Loucy (cell line): ENCODE measurements at regions not wholly inside any gene's neighbourhood (a gene's known extent, or its start where the extent isn't known, plus 50 kb on each side); places are given as distances from the start of the nearest gene placed in this dataset.
"Not testable (repeated sequence)": the region's sequence is repeated elsewhere in the genome, so short reads cannot be mapped to it uniquely, and the experiment has no call there.

Source experiments
- H2AFZ ChIP-seq: fragments of 200-600 bp; sonication (generic); 2 replicates; pipeline ENCODE4 v1.6.0; 2016; ENCODE audit warnings: antibody characterized with exemption, mild to moderate bottlenecking, low read length, moderate library complexity
- H3F3A ChIP-seq: fragments of 200-600 bp; 2 replicates; pipeline ENCODE4 v1.6.0; 2016; ENCODE audit warnings: antibody characterized with exemption, low read depth, mild to moderate bottlenecking
- H3K27me3 ChIP-seq: fragments of 200-600 bp; sonication (generic); 2 replicates; pipeline ENCODE4 v1.6.1; 2014; ENCODE audit warnings: low read length, mild to moderate bottlenecking; ENCODE audit not compliant: insufficient read depth, poor library complexity, severe bottlenecking
- H3K36me3 ChIP-seq: fragments of 200-600 bp; sonication (generic); 2 replicates; pipeline ENCODE4 v1.6.1; 2016; ENCODE audit warnings: low read length; ENCODE audit not compliant: insufficient read depth
- H3K4me1 ChIP-seq: fragments of 200-600 bp; sonication (generic); 2 replicates; pipeline ENCODE4 v1.5.1; 2014; ENCODE audit warnings: low read length, mild to moderate bottlenecking; ENCODE audit not compliant: insufficient read depth, poor library complexity, severe bottlenecking
- H3K4me2 ChIP-seq: fragments of 200-600 bp; sonication (generic); 2 replicates; pipeline ENCODE4 v1.6.0; 2014; ENCODE audit warnings: antibody characterized with exemption, low read length, low read depth, mild to moderate bottlenecking; ENCODE audit not compliant: poor library complexity, severe bottlenecking
- H3K4me3 ChIP-seq: fragments of 200-600 bp; sonication (generic); 2 replicates; pipeline ENCODE4 v1.5.1; 2014; ENCODE audit warnings: low read length, mild to moderate bottlenecking, mixed read lengths; ENCODE audit not compliant: poor library complexity, severe bottlenecking
- H3K79me2 ChIP-seq: fragments of 200-600 bp; sonication (generic); 2 replicates; pipeline ENCODE4 v1.6.1; 2014; ENCODE audit warnings: low read length; ENCODE audit not compliant: insufficient read depth
- H3K9ac ChIP-seq: fragments of 200-600 bp; sonication (generic); 2 replicates; pipeline ENCODE4 v1.6.0; 2014; ENCODE audit warnings: mild to moderate bottlenecking, low read depth, low read length, moderate library complexity; ENCODE audit not compliant: poor library complexity, severe bottlenecking
- H3K9me2 ChIP-seq: fragments of 200-600 bp; sonication (generic); replicated peaks from 2 replicates; pipeline ENCODE4 v1.6.1; 2016; ENCODE audit warnings: low read depth, low read length, mixed read lengths
- H3K9me3 ChIP-seq: fragments of 200-600 bp; sonication (generic); 2 replicates; pipeline ENCODE4 v1.6.1; 2014; ENCODE audit warnings: mild to moderate bottlenecking, antibody characterized with exemption, low read length, low read depth; ENCODE audit not compliant: insufficient read depth
- H4K20me1 ChIP-seq: fragments of 200-600 bp; sonication (generic); 2 replicates; pipeline ENCODE4 v1.6.0; 2014; ENCODE audit warnings: antibody characterized with exemption, low read length, mild to moderate bottlenecking; ENCODE audit not compliant: insufficient read depth, poor library complexity, severe bottlenecking
- CTCF ChIP-seq: fragments of 200-600 bp; sonication (generic); conservative IDR thresholded peaks from 2 replicates; pipeline ENCODE4 v1.5.1; 2014; ENCODE audit warnings: mild to moderate bottlenecking, antibody characterized with exemption, low read length
- EZH2phosphoT487 ChIP-seq: fragments of 200-600 bp; IDR thresholded peaks from 2 replicates; pipeline ENCODE4 v1.6.1; 2018; ENCODE audit warnings: antibody characterized with exemption, mild to moderate bottlenecking, moderate library complexity, borderline replicate concordance

- Histone ChIP-seq H3K36me3 (no peaks in the 10 kb centered on the region), H3K4me1 (peaks cover 6% of the 10 kb centered on the region), H3K4me3 (no peak overlapping the region), H3K9me2 (no peaks in the 10 kb centered on the region), H3K9me3 (no peaks in the 10 kb centered on the region), H4K20me1 (no peaks in the 10 kb centered on the region), H3K79me2 (no peaks in the 10 kb centered on the region), H3F3A (no peaks in the 10 kb centered on the region), H2AFZ (no peak overlapping the region), H3K4me2 (no peak overlapping the region), H3K9ac (no peak overlapping the region), H3K27me3 (no peaks in the 10 kb centered on the region)
- TF ChIP-seq CTCF, result no peak
- no peak for TF ChIP-seq EZH2phosphoT487
Measured at GRCh38 chr2:14996351-14997014, 364.0 kb downstream of the LRATD1 start.

GRCh38 chr2:14998546-14998945 lies 366.0 kb downstream of the LRATD1 start:
- no peaks in the 10 kb centered on the region for H3K79me2 ChIP-seq
- no peaks in the 10 kb centered on the region for H4K20me1 ChIP-seq
- H3K4me1 ChIP-seq, result peaks cover 9% of the 10 kb centered on the region
- TF ChIP-seq CTCF (no peak), EZH2phosphoT487 (no peak)
- no peak overlapping the region for H3K4me3 ChIP-seq
- H3K36me3 ChIP-seq, result no peaks in the 10 kb centered on the region
- no peaks in the 10 kb centered on the region for H3K27me3 ChIP-seq
- no peak overlapping the region for H2AFZ ChIP-seq
- no peaks in the 10 kb centered on the region for H3K9me2 ChIP-seq
- H3K9me3 ChIP-seq, result no peaks in the 10 kb centered on the region
- H3K4me2 ChIP-seq, result no peak overlapping the region
- H3K9ac ChIP-seq, result no peak overlapping the region
- H3F3A ChIP-seq, result no peaks in the 10 kb centered on the region

- Histone ChIP-seq H3K9me3 (no peaks in the 10 kb centered on the region), H3K4me3 (no peak overlapping the region), H2AFZ (no peak overlapping the region), H3K4me1 (peaks cover 12% of the 10 kb centered on the region), H3F3A (no peaks in the 10 kb centered on the region), H4K20me1 (no peaks in the 10 kb centered on the region), H3K9ac (no peak overlapping the region), H3K9me2 (no peaks in the 10 kb centered on the region), H3K27me3 (no peaks in the 10 kb centered on the region), H3K36me3 (no peaks in the 10 kb centered on the region), H3K4me2 (no peak overlapping the region), H3K79me2 (no peaks in the 10 kb centered on the region)
- no peak for TF ChIP-seq CTCF
- TF ChIP-seq EZH2phosphoT487, result no peak
Measured at GRCh38 chr2:14999114-14999661, 366.7 kb downstream of the LRATD1 start.

GRCh38 chr2:15002519-15002918 lies 370.0 kb downstream of the LRATD1 start:
- not testable (repeated sequence) for H3K4me2 ChIP-seq, H3K79me2 ChIP-seq, H3K9me3 ChIP-seq, H3K9ac ChIP-seq, H3K27me3 ChIP-seq, H2AFZ ChIP-seq, H3K4me3 ChIP-seq, H3K9me2 ChIP-seq, H3F3A ChIP-seq, H3K36me3 ChIP-seq, H4K20me1 ChIP-seq
- H3K4me1 ChIP-seq, result peaks cover 38% of the 10 kb centered on the region
